ENCODE measurements at regions not wholly inside any gene's neighbourhood (a gene's known extent, or its start where the extent isn't known, plus 50 kb on each side); places are given as distances from the start of the nearest gene placed in this dataset.

DNA sequence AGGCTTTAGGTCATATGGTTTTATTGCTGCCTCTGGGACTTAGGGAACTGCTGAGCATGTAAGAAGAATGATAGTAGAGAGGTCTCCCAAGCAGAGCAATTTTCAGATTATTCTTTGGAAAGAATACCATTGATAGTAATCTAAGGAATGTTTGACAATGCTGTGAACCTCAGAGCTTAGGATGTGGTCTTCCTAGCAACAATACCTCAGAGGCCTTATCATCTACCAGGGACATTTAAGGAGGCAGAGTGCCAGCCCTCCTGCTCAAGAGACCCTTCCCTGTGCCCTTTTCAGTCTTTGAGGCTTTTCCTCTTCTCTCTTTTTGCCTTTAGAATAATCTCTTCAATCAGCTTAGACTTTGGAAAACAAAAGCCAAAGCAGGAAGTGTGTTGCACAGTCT, 272.1 kb downstream of the OXSM start:
- TF ChIP-seq SREBF2 (IDR thresholded peaks at IDR 0.05; ENCODE audit: low read length) (no peak), NR2C1 (IDR thresholded peaks at IDR 0.05) (no peak), CEBPB (IDR thresholded peaks at IDR 0.05; ENCODE audit: borderline replicate concordance in 1 of 2, low read depth in 2 of 2, low read length in 2 of 2) (no peak), EED (IDR thresholded peaks at IDR 0.05; ENCODE audit: low read depth) (no peak), RCOR1 (conservative IDR thresholded peaks at IDR 0.05; ENCODE audit: low read depth, low read length) (no peak), CHD4 (IDR thresholded peaks at IDR 0.05) (no peak), GABPA (IDR thresholded peaks at IDR 0.05; ENCODE audit: low read depth) (no peak), ZBTB11 (CRISPR knock-in tag; IDR thresholded peaks at IDR 0.05) (no peak), KAT2A (conservative IDR thresholded peaks at IDR 0.05; ENCODE audit: control insufficient read depth, low read depth, low read length) (no peak), ZNF217 (IDR thresholded peaks at IDR 0.05) (no peak), NR2C2 (IDR thresholded peaks at IDR 0.05; ENCODE audit: borderline replicate concordance, control insufficient read depth, insufficient read length, low read depth) (no peak), EP300 (IDR thresholded peaks at IDR 0.05; ENCODE audit: borderline replicate concordance in 1 of 2, control insufficient read depth in 1 of 2, low read depth in 2 of 2, low read length in 2 of 2) (no peak)
- TF ChIP-seq, protein P1, sequence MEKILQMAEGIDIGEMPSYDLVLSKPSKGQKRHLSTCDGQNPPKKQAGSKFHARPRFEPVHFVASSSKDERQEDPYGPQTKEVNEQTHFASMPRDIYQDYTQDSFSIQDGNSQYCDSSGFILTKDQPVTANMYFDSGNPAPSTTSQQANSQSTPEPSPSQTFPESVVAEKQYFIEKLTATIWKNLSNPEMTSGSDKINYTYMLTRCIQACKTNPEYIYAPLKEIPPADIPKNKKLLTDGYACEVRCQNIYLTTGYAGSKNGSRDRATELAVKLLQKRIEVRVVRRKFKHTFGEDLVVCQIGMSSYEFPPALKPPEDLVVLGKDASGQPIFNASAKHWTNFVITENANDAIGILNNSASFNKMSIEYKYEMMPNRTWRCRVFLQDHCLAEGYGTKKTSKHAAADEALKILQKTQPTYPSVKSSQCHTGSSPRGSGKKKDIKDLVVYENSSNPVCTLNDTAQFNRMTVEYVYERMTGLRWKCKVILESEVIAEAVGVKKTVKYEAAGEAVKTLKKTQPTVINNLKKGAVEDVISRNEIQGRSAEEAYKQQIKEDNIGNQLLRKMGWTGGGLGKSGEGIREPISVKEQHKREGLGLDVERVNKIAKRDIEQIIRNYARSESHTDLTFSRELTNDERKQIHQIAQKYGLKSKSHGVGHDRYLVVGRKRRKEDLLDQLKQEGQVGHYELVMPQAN (conservative IDR thresholded peaks at IDR 0.05) = no peak
- Histone ChIP-seq H3K4me3 (no peak overlapping the region), H3K27me3 (replicated peaks in 1 of 2; ENCODE audit: control insufficient read depth in 2 of 2, insufficient read depth in 2 of 2, low read length in 1 of 2) (no peaks in the 10 kb centered on the region), H3K36me3 (ENCODE audit: control insufficient read depth in 2 of 2, insufficient read depth in 2 of 2, low read length in 1 of 2) (no peaks in the 10 kb centered on the region), H3K9me3 (replicated peaks; ENCODE audit: control insufficient read depth, insufficient read depth, low read length) (no peaks in the 10 kb centered on the region), H3K27ac (ENCODE audit: control insufficient read depth, insufficient read depth) (no peak overlapping the region), H3K4me1 (ENCODE audit: control insufficient read depth, insufficient read depth, low read length) (no peaks in the 10 kb centered on the region), H2AFZ (ENCODE audit: control insufficient read depth, low read depth, low read length) (no peak overlapping the region), H3K79me2 (ENCODE audit: control insufficient read depth, insufficient read depth, low read length) (no peaks in the 10 kb centered on the region), H3K9ac (ENCODE audit: control insufficient read depth, insufficient read depth, low read length) (no peak overlapping the region), H4K20me1 (ENCODE audit: control insufficient read depth, insufficient read depth) (no peaks in the 10 kb centered on the region), H3K4me2 (ENCODE audit: control insufficient read depth, insufficient read depth) (no peak overlapping the region)
- ATAC-seq (no peak), DNase-seq (ENCODE audit: low read depth, low spot score) (no peak), FAIRE-seq (no peak)
- RAD21 ChIA-PET (ENCODE audit: unreplicated experiment) = no interaction called here
- SMC1A ChIA-PET (ENCODE audit: uncharacterized antibody, unreplicated experiment) = interaction anchor here (0.6 kb wide), 1 partner anchor 592 kb away, joined by 3 read pairs; no protein-coding TSS in a partner anchor
- intact Hi-C loops (cut with micrococcal nuclease; ENCODE audit: unreplicated experiment) (no loop called here), in situ Hi-C loops (cut with MboI) (no loop called here)
- CTCF ChIA-PET = no interaction called here
- BruUV-seq (replicated peaks) = no TSS peak
- POLR2A ChIA-PET = no interaction called here
